ENCODE measurements at regions not wholly inside any gene's neighbourhood (a gene's known extent, or its start where the extent isn't known, plus 50 kb on each side); places are given as distances from the start of the nearest gene placed in this dataset.
"Not testable (repeated sequence)": the region's sequence is repeated elsewhere in the genome, so short reads cannot be mapped to it uniquely, and the experiment has no call there.

- TF ChIP-seq NFRKB (IDR thresholded peaks at IDR 0.05) (no peak), ZNF384 (IDR thresholded peaks at IDR 0.05) (no peak), PKNOX1 (IDR thresholded peaks at IDR 0.05) (no peak), SUZ12 (IDR thresholded peaks at IDR 0.05) (no peak)
- DNase-seq (ENCODE audit: extremely low spot score): no peak
- POLR2A ChIA-PET: no interaction called here
- CTCF ChIA-PET: interaction anchor here (0.6 kb wide), 1 partner anchor 383 kb away, joined by 3 read pairs; no protein-coding TSS in a partner anchor
Measured at GRCh38 chr10:7053195-7053594, 357.6 kb downstream of the SFMBT2 start.

- ChIA-PET CTCF (interaction anchor here (0.6 kb wide), 1 partner anchor 18 kb away, joined by 3 read pairs; no protein-coding TSS in a partner anchor), POLR2A (interaction anchor here (0.5 kb wide), 1 partner anchor 52 kb away, joined by 3 read pairs; no protein-coding TSS in a partner anchor)
- not testable (repeated sequence) for DNase-seq (ENCODE audit: extremely low spot score)
Measured at GRCh38 chr10:7050024-7050423, 360.8 kb downstream of the SFMBT2 start.

GRCh38 chr10:7048061-7048460 lies 362.8 kb downstream of the SFMBT2 start:
- ChIA-PET CTCF (no interaction called here), POLR2A (no interaction called here)
- no peak for DNase-seq (ENCODE audit: extremely low spot score)
- TF ChIP-seq NFRKB (IDR thresholded peaks at IDR 0.05): no peak
- no peak for TF ChIP-seq FOXA1 (IDR thresholded peaks at IDR 0.05)
- no peak for TF ChIP-seq BHLHE40 (IDR thresholded peaks at IDR 0.05; ENCODE audit: borderline replicate concordance)
- TF ChIP-seq LEF1 (IDR thresholded peaks at IDR 0.05; ENCODE audit: borderline replicate concordance): no peak

GRCh38 chr10:7046615-7047014 lies 364.2 kb downstream of the SFMBT2 start:
- POLR2A ChIA-PET: no interaction called here
- TF ChIP-seq SUZ12 (IDR thresholded peaks at IDR 0.05): no peak
- no peak for TF ChIP-seq TARDBP (IDR thresholded peaks at IDR 0.05)
- TF ChIP-seq L3MBTL2 (conservative IDR thresholded peaks at IDR 0.05): no peak
- no peak for TF ChIP-seq CTBP1 (IDR thresholded peaks at IDR 0.05; ENCODE audit: borderline replicate concordance)
- TF ChIP-seq HDGF (IDR thresholded peaks at IDR 0.05; ENCODE audit: borderline replicate concordance): no peak
- TF ChIP-seq NFRKB (IDR thresholded peaks at IDR 0.05): no peak
- no peak for TF ChIP-seq LEF1 (IDR thresholded peaks at IDR 0.05; ENCODE audit: borderline replicate concordance)
- no peak for TF ChIP-seq ELF4 (IDR thresholded peaks at IDR 0.05)
- no peak for TF ChIP-seq BHLHE40 (IDR thresholded peaks at IDR 0.05; ENCODE audit: borderline replicate concordance)
- TF ChIP-seq FOXK2 (IDR thresholded peaks at IDR 0.05): no peak
- no peak for TF ChIP-seq ZNF384 (IDR thresholded peaks at IDR 0.05)
- TF ChIP-seq FOXM1 (IDR thresholded peaks at IDR 0.05; ENCODE audit: borderline replicate concordance): no peak
- TF ChIP-seq SP1 (IDR thresholded peaks at IDR 0.05): no peak
- TF ChIP-seq PKNOX1 (IDR thresholded peaks at IDR 0.05): no peak
- TF ChIP-seq FOXA1 (IDR thresholded peaks at IDR 0.05): no peak
- no peak for TF ChIP-seq ARNT (IDR thresholded peaks at IDR 0.05)
- CTCF ChIA-PET: no interaction called here
- DNase-seq (ENCODE audit: extremely low spot score): no peak

- no peak for TF ChIP-seq LEF1 (IDR thresholded peaks at IDR 0.05; ENCODE audit: borderline replicate concordance)
- TF ChIP-seq SUZ12 (IDR thresholded peaks at IDR 0.05): no peak
- TF ChIP-seq FOXK2 (IDR thresholded peaks at IDR 0.05): no peak
- no peak for TF ChIP-seq CTBP1 (IDR thresholded peaks at IDR 0.05; ENCODE audit: borderline replicate concordance)
- TF ChIP-seq SP1 (IDR thresholded peaks at IDR 0.05): no peak
- no peak for TF ChIP-seq HDGF (IDR thresholded peaks at IDR 0.05; ENCODE audit: borderline replicate concordance)
- no peak for TF ChIP-seq ELF4 (IDR thresholded peaks at IDR 0.05)
- no peak for TF ChIP-seq FOXA1 (IDR thresholded peaks at IDR 0.05)
- TF ChIP-seq PKNOX1 (IDR thresholded peaks at IDR 0.05): no peak
- no peak for TF ChIP-seq L3MBTL2 (conservative IDR thresholded peaks at IDR 0.05)
- no peak for TF ChIP-seq FOXM1 (IDR thresholded peaks at IDR 0.05; ENCODE audit: borderline replicate concordance)
- TF ChIP-seq BHLHE40 (IDR thresholded peaks at IDR 0.05; ENCODE audit: borderline replicate concordance): no peak
- TF ChIP-seq ARNT (IDR thresholded peaks at IDR 0.05): no peak
- TF ChIP-seq TARDBP (IDR thresholded peaks at IDR 0.05): no peak
- TF ChIP-seq ZNF384 (IDR thresholded peaks at IDR 0.05): no peak
- no peak for TF ChIP-seq NFRKB (IDR thresholded peaks at IDR 0.05)
- DNase-seq (ENCODE audit: extremely low spot score): no peak
- ChIA-PET POLR2A (no interaction called here), CTCF (no interaction called here)
Measured at GRCh38 chr10:7045891-7046599, 364.8 kb downstream of the SFMBT2 start.

GRCh38 chr10:7043055-7043653 lies 367.7 kb downstream of the SFMBT2 start:
- no peak for TF ChIP-seq TARDBP (IDR thresholded peaks at IDR 0.05)
- TF ChIP-seq ZNF384 (IDR thresholded peaks at IDR 0.05): no peak
- TF ChIP-seq FOXM1 (IDR thresholded peaks at IDR 0.05; ENCODE audit: borderline replicate concordance): no peak
- TF ChIP-seq NFRKB (IDR thresholded peaks at IDR 0.05): no peak
- TF ChIP-seq ARNT (IDR thresholded peaks at IDR 0.05): no peak
- TF ChIP-seq FOXK2 (IDR thresholded peaks at IDR 0.05): no peak
- no peak for TF ChIP-seq FOXA1 (IDR thresholded peaks at IDR 0.05)
- no peak for TF ChIP-seq HDGF (IDR thresholded peaks at IDR 0.05; ENCODE audit: borderline replicate concordance)
- no peak for TF ChIP-seq CTBP1 (IDR thresholded peaks at IDR 0.05; ENCODE audit: borderline replicate concordance)
- no peak for TF ChIP-seq ELF4 (IDR thresholded peaks at IDR 0.05)
- TF ChIP-seq BHLHE40 (IDR thresholded peaks at IDR 0.05; ENCODE audit: borderline replicate concordance): no peak
- TF ChIP-seq SUZ12 (IDR thresholded peaks at IDR 0.05): no peak
- no peak for TF ChIP-seq PKNOX1 (IDR thresholded peaks at IDR 0.05)
- no peak for TF ChIP-seq SP1 (IDR thresholded peaks at IDR 0.05)
- TF ChIP-seq L3MBTL2 (conservative IDR thresholded peaks at IDR 0.05): no peak
- TF ChIP-seq LEF1 (IDR thresholded peaks at IDR 0.05; ENCODE audit: borderline replicate concordance): no peak
- ChIA-PET CTCF (no interaction called here), POLR2A (no interaction called here)
- DNase-seq (ENCODE audit: extremely low spot score): no peak

All from HEK293T (cell line).